CD14-positive monocyte (primary cell): ENCODE measurements at regions not wholly inside any gene's neighbourhood (a gene's known extent, or its start where the extent isn't known, plus 50 kb on each side); places are given as distances from the start of the nearest gene placed in this dataset.

ENCODE experiments used
- DNase-seq, 3 donors: peaks; one replicate each; pipeline ENCODE4 v3.0.0-alpha.2; 2011 to 2022
- H2AFZ ChIP-seq: 2 replicates; pipeline ENCODE4 v1.6.0; 2012; ENCODE audit warnings: mild to moderate bottlenecking, low read depth, low read length, inconsistent platforms; ENCODE audit not compliant: insufficient read depth, poor library complexity, severe bottlenecking
- H3K27ac ChIP-seq, 2 donors: 1 replicate in 1 of 2; 2 replicates in 1 of 2; pipeline ENCODE4 v1.5.1; 2012 to 2013; ENCODE audit warnings: low read length in 2 of 2, control low read depth in 1 of 2, inconsistent platforms in 1 of 2, low read depth in 1 of 2, mild to moderate bottlenecking in 1 of 2
- H3K27me3 ChIP-seq, 2 donors: one replicate each; pipeline versions ENCODE4 v1.6.0 to v1.6.1; 2011 to 2013; ENCODE audit warnings: low read length in 2 of 2; ENCODE audit not compliant: control insufficient read depth in 2 of 2, insufficient read depth in 2 of 2
- H3K36me3 ChIP-seq, 2 donors: replicated peaks in 1 of 2; 1 replicate in 1 of 2; 2 replicates in 1 of 2; pipeline versions ENCODE4 v1.5.1 to v1.6.1; 2012 to 2013; ENCODE audit warnings: low read length in 2 of 2, control low read depth in 1 of 2, inconsistent platforms in 1 of 2, mild to moderate bottlenecking in 1 of 2; ENCODE audit not compliant: insufficient read depth in 2 of 2, control insufficient read depth in 1 of 2
- H3K4me1 ChIP-seq, 2 donors: 1 replicate in 1 of 2; 2 replicates in 1 of 2; pipeline versions ENCODE4 v1.5.1 to v1.6.1; 2012 to 2013; ENCODE audit warnings: low read length in 2 of 2, control low read depth in 1 of 2, inconsistent platforms in 1 of 2, mild to moderate bottlenecking in 1 of 2, moderate library complexity in 1 of 2; ENCODE audit not compliant: insufficient read depth in 2 of 2, control insufficient read depth in 1 of 2
- H3K4me2 ChIP-seq: replicated peaks from 2 replicates; pipeline ENCODE3; 2012; ENCODE audit warnings: low read length, moderate library complexity, mild to moderate bottlenecking; ENCODE audit not compliant: poor library complexity, severe bottlenecking; ENCODE audit errors: extremely low read depth
- H3K4me3 ChIP-seq, 3 experiments: fragments of 200-600 bp in 1 of 3; sonication (generic) in 1 of 3; replicated peaks in 1 of 3; 1 replicate in 2 of 3; 2 replicates in 1 of 3; pipeline ENCODE4 v1.5.1; 2011 to 2013; ENCODE audit warnings: low read length in 3 of 3, mild to moderate bottlenecking in 3 of 3, control low read depth in 2 of 3, low read depth in 2 of 3, inconsistent platforms in 1 of 3, moderate library complexity in 1 of 3
- H3K79me2 ChIP-seq: 2 replicates; pipeline ENCODE4 v1.6.0; 2012; ENCODE audit warnings: mild to moderate bottlenecking, control low read depth, inconsistent platforms, low read length, moderate library complexity; ENCODE audit not compliant: insufficient read depth
- H3K9ac ChIP-seq: 2 replicates; pipeline ENCODE4 v1.6.0; 2017; ENCODE audit warnings: low read length, mild to moderate bottlenecking; ENCODE audit not compliant: insufficient read depth, poor library complexity, severe bottlenecking
- H3K9me3 ChIP-seq, 2 donors: replicated peaks in 1 of 2; 1 replicate in 1 of 2; 2 replicates in 1 of 2; pipeline versions ENCODE4 v1.5.1 to v1.6.1; 2012 to 2013; ENCODE audit warnings: low read length in 2 of 2, control low read depth in 1 of 2; ENCODE audit not compliant: control insufficient read depth in 1 of 2, insufficient read depth in 1 of 2
- H4K20me1 ChIP-seq: 2 replicates; pipeline ENCODE4 v1.6.0; 2012; ENCODE audit warnings: mild to moderate bottlenecking, low read length, control low read depth, moderate library complexity; ENCODE audit not compliant: insufficient read depth
- H3K27ac Mint-ChIP-seq, 7 donors: one replicate each; pipeline ENCODE4 v1.8.0; 2020; ENCODE audit warnings: mild to moderate bottlenecking in 7 of 7, mixed read lengths in 7 of 7, moderate library complexity in 6 of 7, inconsistent platforms in 2 of 7
- H3K27me3 Mint-ChIP-seq, 3 donors: one replicate each; pipeline ENCODE4 v1.8.0; 2021 to 2022; ENCODE audit warnings: low read depth in 3 of 3, mild to moderate bottlenecking in 3 of 3, mixed read lengths in 3 of 3, moderate library complexity in 3 of 3, inconsistent platforms in 1 of 3
- H3K36me3 Mint-ChIP-seq, 2 donors: one replicate each; pipeline ENCODE4 v1.8.0; 2020; ENCODE audit warnings: mixed read lengths in 2 of 2, inconsistent platforms in 1 of 2, mild to moderate bottlenecking in 1 of 2
- H3K4me1 Mint-ChIP-seq: one replicate; pipeline ENCODE4 v1.8.0; 2020; ENCODE audit warnings: mild to moderate bottlenecking, mixed read lengths
- H3K4me3 Mint-ChIP-seq, 2 donors: one replicate each; pipeline ENCODE4 v1.8.0; 2020; ENCODE audit warnings: mild to moderate bottlenecking in 2 of 2, mixed read lengths in 2 of 2, moderate library complexity in 1 of 2
- H3K9me3 Mint-ChIP-seq, 7 donors: one replicate each; pipeline ENCODE4 v1.8.0; 2020 to 2022; ENCODE audit warnings: mixed read lengths in 7 of 7, mild to moderate bottlenecking in 6 of 7, moderate library complexity in 6 of 7, inconsistent platforms in 2 of 7
- CTCF ChIP-seq: fragments of 200-600 bp; IDR thresholded peaks from one replicate; pipeline ENCODE4 v1.8.0; 2022; ENCODE audit warnings: antibody characterized with exemption, mild to moderate bottlenecking
- WGBS: methylation state at CpG from one replicate; pipeline ENCODE4 v1.1.5; 2013; ENCODE audit warnings: missing lambda C conversion rate; ENCODE audit not compliant: insufficient coverage; 5-methylcytosine and 5-hydroxymethylcytosine counted together
- intact Hi-C, 2 donors: fragments of 100-400 bp; cut with micrococcal nuclease; formaldehyde crosslinking; loops; one replicate each; pipeline versions ENCODE4 v1.15.0 to v1.15.1; 2023

- H3K4me2 ChIP-seq = no peak overlapping the region
- DNase-seq = no peak
- H3K4me1 Mint-ChIP-seq = no peaks in the 10 kb centered on the region
- H3K4me3 ChIP-seq = no peak overlapping the region
- intact Hi-C loops = no loop called here
- no peak overlapping the region for H3K9ac ChIP-seq
- H3K79me2 ChIP-seq = no peaks in the 10 kb centered on the region
- no peaks in the 10 kb centered on the region for H3K36me3 Mint-ChIP-seq
- no peaks in the 10 kb centered on the region for H3K36me3 ChIP-seq
- WGBS = no CpG with 5 or more reads among the region's 8 CpGs
- H3K4me3 Mint-ChIP-seq = no peak overlapping the region
- H3K9me3 Mint-ChIP-seq = peaks cover 0 to 19% (median 4%) of the 10 kb centered on the region in 7 donors
- no peak overlapping the region for H3K27ac ChIP-seq
- H2AFZ ChIP-seq = no peak overlapping the region
- peak overlapping the region in 1 of 7 donors; percentile 5 for H3K27ac Mint-ChIP-seq
- no peaks in the 10 kb centered on the region for H3K4me1 ChIP-seq
- no peaks in the 10 kb centered on the region for H3K9me3 ChIP-seq
- H3K27me3 ChIP-seq = no peaks in the 10 kb centered on the region
- peaks cover 0 to 3% (median 2%) of the 10 kb centered on the region in 3 donors for H3K27me3 Mint-ChIP-seq
- no peaks in the 10 kb centered on the region for H4K20me1 ChIP-seq
- no peak for TF ChIP-seq CTCF
Observed at GRCh38 chr11:134958870-134959269, 546.8 kb upstream of the B3GAT1 start.

GRCh38 chr11:134958336-134958640 lies 546.2 kb upstream of the B3GAT1 start:
- no peaks in the 10 kb centered on the region for H4K20me1 ChIP-seq
- H3K9ac ChIP-seq = no peak overlapping the region
- no peak overlapping the region for H3K27ac ChIP-seq
- no peak overlapping the region for H2AFZ ChIP-seq
- Mint-ChIP-seq H3K27me3 (peaks cover 0 to 3% (median 2%) of the 10 kb centered on the region in 3 donors), H3K36me3 (no peaks in the 10 kb centered on the region), H3K4me1 (no peaks in the 10 kb centered on the region), H3K9me3 (peaks cover 0 to 15% (median 2%) of the 10 kb centered on the region in 7 donors), H3K27ac (no peak overlapping the region), H3K4me3 (no peak overlapping the region)
- no peak for TF ChIP-seq CTCF
- H3K4me2 ChIP-seq = no peak overlapping the region
- no peaks in the 10 kb centered on the region for H3K4me1 ChIP-seq
- 100% methylated on average over 2 of the region's 9 CpGs for WGBS
- H3K9me3 ChIP-seq = no peaks in the 10 kb centered on the region
- H3K36me3 ChIP-seq = no peaks in the 10 kb centered on the region
- DNase-seq = no peak
- H3K79me2 ChIP-seq = no peaks in the 10 kb centered on the region
- intact Hi-C loops = no loop called here
- no peaks in the 10 kb centered on the region for H3K27me3 ChIP-seq
- no peak overlapping the region for H3K4me3 ChIP-seq
